ENCODE measurements at regions not wholly inside any gene's neighbourhood (a gene's known extent, or its start where the extent isn't known, plus 50 kb on each side); places are given as distances from the start of the nearest gene placed in this dataset.
A peak's percentile ranks its signal among the peaks of the same experiment; 100 is the strongest.
"Not testable (repeated sequence)": the region's sequence is repeated elsewhere in the genome, so short reads cannot be mapped to it uniquely, and the experiment has no call there.

DNA sequence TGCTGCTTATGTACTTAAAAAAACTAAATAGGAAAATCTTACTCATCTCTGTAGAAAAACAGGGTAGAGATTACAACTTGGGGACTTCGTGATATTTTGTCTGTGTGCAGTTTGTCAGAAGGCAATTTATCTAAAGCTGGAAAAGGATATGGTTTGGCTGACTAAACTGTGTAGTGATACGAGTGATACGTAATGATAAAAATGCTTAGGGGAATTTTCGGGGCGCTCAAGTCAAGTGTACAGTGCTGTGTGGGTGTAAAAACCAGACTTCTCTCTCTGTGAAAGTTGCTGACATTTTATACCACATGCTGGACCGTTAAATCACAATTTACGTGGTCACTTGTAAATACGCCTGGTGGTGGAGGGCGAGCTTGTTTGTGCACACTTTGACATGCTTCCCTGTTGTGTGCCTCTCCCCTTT lies 221.7 kb downstream of the KCNRG start:
- peak; percentile 37 for DNase-seq

DNA sequence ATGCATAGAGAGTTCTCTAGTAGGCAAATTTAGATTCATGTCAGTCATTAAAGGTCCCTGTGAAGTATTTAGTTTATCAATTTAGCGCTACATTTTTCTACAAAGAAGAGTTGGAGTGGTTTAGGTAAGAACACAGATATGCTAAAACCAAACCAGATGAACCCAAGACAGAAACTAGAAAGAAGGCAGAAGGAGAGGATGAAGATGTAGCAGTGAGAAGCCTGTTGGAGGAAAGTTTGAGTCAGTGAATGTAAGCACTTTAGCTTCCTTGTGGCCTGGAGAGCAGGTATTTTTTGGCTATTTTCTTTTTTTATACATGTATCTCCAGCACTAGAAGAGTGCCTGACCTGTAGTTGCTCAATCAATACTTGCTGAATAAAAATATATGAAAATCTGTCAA lies 223.7 kb downstream of the KCNRG start:
- DNase-seq, result no peak

DNA sequence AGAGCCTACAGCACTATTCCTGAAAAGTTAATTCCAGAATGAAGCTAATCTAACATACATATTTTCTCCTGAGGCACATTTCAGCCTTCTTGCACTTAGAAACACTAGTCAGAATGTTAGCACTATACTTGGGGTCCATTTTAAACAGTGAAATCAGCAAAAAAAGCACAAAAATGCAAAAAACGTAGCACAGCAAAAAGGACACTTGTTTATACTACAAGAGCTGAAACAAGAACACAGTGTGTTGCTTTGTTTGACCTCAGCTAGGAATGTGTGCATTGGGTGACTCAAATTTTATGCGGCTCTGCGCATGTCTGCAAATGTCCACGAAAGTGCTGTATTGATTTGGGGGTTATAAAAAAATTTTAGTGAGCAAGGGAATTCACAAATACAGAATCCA lies 226.2 kb downstream of the KCNRG start:
- no peak for DNase-seq

DNA sequence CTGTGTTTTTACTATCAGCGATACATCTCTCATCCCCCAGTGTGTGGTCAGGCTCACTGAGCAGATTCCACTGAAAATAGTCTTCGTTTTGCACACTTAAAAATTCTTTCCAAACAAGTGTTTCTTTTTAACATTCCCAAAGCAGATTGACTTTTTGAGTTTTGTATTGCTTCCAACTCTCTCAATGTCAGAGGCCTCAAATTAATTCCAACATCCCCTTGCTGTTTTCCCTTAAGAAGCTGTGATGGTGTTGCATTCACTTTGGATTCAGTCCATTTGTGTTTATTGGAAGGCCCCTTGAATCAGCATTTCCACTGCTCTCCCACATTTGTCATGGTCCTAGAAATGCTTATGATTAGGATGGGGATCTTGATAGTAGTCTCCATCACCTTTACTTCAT lies 228.7 kb downstream of the KCNRG start:
- DNase-seq, result no peak

DNA sequence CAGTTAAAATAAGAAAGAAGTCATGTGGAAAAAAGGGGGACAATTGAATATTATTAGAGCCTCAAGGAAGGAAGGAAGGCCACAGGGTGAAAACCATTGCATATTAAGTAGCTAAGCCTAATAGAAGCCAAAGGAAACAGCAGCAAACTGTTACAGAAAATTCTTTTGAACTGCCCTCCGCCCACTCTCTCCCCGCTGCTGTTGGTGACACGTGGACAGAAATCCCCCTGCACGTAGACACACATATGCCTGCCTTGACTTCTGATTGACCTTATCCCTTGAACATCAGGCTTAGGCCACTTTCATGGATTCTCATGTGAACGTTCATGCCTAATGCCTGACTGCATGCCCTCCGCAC lies 229.1 kb downstream of the KCNRG start:
- no peak for DNase-seq

DNA sequence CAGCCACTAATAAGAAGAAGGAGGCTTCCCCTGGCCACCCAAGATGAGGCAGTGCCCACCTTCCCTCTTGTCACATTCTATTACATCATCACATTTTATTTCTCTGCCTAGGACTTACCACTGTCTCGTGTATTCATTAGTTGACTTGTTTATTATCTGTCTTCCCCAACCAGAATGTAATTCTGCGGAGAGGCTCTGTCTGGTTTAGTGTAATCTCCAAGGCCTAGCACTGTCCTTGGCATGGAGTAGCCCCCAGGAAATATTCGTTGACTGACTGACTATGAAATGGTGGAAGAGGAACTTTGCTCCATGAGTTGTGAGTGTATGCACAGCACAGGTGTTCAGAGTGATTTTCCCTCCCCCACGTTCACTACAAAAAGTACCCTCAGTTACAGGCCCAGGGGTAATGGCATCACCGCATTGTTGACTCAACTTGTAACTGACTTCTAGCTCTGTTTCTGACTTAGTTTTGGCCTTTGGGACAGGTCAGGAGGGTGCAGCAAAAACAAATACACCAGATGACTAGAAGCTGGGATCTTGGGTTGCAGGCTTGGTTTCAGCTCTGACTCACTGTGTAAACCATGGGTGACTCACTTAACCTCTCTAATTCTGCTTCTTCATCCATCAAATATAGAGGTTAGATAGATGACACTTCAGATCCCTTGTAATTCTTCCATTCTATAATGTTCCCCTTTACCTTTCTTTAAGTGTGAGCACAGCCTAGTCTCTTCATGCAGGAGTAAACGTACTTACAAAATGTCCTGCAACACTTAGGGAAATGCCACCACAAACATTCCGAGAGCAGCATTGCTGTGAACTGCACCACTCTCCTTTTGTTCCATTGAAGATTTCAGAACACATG lies 229.7 kb downstream of the KCNRG start:
- peak; percentile 62 for DNase-seq

DNA sequence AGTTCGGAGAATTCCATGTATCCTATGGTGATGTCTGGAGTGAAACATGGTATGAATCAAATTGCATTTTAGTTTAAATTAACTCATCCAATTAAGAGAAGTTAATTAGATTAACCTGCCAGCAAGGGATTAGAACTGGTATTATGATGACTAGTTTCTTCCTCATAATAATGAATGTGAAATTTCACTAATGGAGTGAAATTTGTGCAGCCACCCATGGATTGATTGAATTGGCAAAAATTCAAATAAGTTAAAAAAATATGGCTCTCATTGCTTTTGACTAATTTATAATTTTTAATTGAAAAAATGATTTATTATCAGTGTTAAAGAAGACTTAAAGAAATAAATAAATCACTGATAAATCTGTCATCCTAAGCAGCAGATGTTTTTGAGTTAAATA lies 232.0 kb downstream of the KCNRG start:
- DNase-seq, result no peak

DNA sequence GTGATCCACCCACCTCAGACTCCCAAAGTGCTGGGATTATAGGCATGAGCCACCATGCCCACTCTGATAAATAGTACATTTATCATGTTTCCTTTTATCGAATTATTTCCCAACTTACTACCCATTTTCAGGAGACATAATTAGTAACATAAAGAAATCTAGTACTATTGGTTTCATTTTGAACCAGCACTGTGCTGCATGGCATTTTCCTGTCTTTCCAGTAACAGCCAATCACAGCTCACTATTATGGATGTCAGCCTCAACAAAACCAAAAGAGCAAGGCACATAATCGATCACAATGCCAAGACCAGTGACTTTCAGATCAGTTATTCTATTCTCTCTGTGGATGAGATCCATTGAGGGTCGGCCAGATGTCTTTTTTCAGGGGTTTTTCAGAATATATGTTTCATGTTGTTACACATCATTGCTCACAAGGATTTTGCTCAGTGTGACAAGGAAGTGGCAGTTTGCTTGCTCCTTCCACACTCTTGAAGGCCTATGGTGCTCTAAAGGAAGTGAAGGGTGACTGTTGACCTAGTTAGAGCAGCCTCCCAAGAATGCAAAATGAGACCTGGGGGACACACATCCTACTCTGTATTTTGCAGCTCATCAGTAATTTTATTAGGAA lies 233.4 kb downstream of the KCNRG start:
- DNase-seq, result no peak

DNA sequence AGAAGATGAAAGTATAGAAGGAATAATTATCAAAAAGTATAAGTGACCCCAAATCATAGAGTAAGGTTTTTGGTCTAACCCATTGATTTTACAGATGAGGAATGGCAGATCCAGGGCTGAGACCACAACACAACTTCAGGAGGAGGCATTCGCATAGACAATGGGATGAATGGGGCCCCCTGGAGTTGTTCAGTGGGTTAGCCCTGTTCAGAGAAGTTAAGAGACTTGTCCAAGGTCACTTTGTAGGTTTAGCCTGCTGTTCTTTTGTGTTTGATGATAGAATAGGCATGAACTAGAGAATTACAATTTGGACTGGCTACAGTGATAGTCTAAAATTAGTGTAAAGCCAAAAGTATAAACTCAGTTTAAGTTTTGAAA lies 233.9 kb downstream of the KCNRG start:
- DNase-seq, result no peak

DNA sequence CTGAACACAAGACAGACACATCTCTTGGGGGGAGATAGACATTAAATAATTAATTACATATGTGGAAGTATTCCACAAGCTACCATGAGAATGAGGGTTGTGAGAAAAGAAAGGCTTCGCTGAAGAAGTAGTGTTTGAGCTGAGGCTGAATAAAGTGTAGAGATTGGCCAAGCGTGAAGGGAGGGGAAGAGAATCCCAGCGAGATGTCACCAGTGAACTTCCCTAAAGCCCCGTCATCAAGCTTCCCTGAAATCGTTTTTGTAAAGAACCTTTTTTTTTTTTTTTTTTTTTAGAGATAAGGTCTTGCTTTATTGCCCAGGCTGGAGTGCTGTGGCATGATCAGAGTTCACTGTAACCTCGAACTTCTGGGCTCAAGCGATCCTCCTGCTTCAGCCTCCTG lies 235.2 kb downstream of the KCNRG start:
- DNase-seq, result no peak

DNA sequence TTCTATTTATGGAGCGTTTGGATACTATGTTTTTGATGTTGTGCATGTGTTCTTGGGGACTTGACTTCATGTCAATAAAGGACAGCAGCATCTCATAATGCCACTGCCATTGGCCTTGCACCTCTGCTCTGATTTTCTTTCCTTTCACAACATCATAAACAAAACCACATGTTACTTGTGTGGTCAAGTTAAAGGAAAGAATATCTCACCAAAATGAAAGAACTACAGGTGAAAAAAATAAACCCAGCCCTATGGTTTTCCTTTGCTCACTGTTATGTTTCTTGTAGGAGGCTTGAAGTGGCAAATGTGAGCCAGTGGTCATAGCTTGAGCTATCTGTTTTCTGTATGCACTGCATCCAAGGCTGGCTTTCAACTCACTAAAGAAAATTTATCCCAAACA lies 240.4 kb downstream of the KCNRG start:
- DNase-seq, result no peak

DNA sequence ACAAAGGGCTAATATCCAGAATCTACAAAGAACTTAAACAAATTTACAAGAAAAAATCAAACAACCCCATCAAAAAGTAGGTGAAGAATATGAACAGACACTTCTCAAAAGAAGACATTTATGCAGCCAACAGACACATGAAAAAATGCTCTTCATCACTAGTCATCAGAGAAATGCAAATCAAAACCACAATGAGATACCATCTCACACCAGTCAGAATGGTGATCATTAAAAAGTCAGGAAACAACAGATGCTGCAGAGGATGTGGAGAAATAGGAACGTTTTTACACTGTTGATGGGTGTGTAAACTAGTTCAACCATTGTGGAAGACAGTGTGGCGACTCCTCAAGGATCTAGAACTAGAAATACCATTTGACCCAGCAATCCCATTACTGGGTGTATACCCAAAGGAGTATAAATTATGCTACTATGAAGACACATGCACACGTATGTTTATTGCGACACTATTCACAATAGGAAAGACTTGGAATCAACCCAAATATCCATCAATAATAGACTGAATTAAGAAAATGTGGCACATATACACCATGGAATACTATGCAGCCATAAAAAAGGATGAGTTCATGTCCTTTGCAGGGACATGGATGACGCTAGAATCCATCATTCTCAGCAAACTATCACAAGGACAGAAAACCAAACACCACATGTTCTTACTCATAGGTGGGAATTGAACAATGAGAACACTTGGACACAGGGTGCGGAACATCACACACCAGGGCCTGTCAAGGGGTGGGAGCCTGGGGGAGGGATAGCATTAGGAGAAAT lies 241.5 kb downstream of the KCNRG start:
- not testable (repeated sequence) for DNase-seq

DNA sequence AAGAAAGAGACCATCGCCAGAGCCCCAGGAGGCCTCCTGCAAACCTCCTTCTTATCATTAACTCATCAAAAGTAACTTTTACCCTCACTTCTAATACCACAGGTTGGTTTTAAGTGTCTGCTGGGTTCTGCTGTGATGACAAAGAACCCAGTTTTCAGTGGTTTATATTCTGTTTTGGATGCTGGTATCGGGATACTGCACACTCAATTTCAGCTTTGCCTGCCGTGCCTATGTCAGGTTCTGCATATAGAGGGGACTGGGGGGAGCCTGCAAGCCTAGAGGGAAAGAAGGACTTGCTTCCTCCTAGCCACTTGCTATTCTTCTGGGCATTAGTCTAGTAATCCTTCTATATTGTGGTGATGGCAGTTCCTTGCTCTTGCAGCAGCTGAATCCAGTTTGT lies 242.4 kb downstream of the KCNRG start:
- no peak for DNase-seq

DNA sequence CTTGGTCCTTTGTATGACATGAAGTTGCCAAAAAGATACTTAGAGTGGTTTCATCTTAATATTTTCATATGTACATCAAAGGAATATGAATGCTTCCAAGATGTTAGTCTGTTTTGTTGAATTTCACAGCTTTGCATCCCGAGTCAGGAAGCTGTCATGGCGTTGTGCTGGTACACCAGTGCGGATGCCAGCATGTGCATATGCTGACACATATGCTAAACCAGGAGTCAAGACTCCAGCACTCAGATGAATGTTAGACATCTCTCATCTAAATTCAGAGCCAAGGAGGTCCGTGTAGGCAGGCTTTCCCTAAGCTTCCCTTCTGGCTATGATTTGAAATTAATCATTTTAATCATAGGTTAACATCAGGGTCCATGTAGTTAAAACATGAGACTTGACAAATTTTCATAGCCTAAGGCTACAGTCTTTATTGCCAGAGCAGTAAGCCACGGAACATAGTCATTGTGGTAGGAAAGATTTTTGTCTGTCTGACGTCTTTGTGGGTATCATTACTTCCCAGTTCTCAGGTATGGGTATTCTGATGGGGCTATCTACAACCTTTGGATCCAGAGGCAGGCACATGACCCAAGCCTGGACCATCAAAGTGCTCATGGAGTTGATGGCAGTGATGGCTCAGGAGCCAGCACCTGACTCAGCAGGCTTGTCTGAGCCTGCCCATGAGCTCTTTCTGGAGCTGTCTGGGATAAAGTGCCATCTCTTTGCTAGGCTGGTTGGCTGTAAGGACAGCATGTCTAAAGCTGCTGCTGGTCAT lies 246.1 kb downstream of the KCNRG start:
- no peak for DNase-seq

DNA sequence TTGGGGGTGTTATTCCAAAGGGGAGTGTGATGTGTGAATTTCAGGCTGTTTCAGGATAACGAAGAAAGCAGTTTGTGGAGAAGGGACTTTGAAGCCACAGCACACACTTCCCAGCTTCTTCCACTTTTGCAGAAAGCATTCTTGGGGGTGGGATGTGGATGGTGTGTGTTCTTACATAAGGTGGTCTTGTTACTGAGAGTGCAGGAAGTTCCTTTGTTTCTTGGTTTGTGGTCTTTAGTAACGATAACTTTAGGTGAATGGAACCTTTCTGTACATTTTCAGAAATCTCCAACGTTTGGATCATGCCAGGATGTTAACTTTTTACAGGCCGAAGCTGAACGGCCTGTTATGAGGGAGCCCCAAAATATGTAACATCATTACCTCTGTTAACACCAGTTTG lies 251.8 kb downstream of the KCNRG start:
- DNase-seq, result no peak

DNA sequence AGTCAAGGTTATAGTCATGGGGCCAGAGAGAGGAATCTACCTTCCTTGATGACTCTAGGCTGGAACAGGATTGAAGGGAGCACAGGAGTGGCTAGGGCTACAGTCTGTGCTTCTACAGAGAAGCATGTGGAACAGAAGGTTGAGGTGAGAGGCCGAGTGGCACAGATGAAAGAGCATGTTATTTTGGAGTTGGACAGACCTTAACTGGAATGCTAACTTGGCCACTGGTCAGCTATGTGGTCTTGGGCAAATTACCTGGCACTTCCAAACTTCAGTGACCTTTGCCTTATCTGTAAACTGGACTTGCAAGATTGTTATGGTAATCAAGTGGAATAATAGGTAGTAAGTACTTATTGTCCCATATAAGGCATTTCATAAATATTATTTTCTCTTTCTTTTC lies 252.7 kb downstream of the KCNRG start:
- no peak for DNase-seq

DNA sequence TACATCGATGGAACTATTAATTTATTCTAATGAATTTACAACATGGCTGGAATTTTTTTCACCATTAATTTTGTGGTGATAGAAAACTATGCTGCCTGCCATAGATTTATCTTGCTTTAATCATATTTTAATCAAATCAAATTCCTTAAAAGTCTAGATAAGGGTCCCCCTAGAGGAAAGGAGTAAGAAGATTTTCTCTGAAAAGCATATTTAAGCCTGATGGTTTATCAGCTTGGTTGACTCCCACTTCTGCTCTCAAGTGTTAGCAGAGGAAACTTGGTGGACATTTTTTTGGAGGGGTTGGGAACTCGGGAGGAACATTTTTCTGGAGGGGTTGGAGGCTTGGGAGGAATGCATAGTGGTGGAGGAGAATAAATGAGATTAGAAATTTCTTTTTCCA lies 253.3 kb downstream of the KCNRG start:
- DNase-seq, result no peak

DNA sequence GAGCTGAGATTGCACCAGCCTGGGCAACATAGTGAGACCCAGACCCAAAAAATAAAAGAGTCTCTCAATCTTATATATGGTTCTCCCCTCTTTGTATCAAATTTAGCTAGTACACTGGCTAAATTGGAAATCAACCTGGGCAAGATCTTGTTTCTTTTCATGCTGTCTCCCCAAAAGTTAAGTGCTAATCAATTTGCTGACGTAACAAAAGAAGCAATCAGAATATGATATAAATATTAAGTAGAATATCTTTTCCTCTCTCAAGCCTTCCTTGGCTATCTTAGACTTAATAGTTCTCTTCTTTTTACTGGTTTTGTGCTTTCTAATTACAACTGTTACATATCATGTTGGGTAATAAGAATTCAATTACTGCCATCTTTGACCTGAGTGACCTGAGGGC lies 258.9 kb downstream of the KCNRG start:
- no peak for DNase-seq

DNA sequence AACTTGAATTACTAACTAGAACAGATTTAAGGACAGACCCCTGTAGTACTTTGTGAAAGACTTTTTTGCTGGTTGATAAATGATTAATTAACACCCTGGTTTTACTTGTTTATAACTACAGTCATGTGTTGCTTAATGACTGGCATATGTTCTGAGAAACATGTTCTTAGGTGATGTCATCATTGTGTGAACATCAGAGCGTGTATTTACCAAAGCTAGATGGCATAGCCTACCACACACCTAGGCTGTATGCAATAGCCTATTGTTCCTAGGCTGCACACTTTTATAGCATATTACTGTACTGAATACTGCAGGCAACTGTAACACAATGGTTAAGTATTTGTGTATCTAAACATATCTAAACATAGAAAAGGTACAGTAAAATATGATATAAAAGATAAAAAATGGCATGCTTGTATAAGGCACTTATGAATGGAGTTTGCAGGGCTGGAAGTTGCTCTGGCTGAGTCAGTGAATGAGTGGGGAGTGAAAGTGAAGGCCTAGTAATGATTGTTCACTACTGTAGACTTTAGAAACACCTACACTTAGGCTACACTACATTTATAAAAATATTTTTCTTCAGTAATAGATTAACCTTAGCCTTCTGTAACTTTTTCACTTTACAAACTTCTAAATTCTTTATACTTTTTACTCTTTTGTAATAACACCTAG lies 260.3 kb downstream of the KCNRG start:
- DNase-seq, result no peak

DNA sequence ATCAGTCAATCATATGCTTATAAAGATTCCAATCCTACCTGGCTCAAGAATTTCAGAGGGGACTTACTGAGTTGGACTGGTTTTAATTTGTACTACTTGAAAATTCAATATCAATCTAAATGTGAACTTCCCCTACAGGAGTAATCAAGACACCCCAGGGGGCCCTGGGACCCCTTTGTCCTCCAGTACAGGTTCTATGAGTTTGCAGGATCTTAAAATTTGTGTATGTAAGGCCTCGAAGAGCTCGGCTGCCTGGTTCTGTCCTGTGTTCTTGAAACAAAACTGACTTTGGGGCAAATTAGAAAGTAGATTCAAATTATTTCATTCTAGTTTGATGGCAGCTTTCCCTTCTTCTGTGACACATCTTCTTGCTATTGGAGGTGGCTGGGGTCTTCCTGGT lies 261.3 kb downstream of the KCNRG start:
- no peak for DNase-seq

DNA sequence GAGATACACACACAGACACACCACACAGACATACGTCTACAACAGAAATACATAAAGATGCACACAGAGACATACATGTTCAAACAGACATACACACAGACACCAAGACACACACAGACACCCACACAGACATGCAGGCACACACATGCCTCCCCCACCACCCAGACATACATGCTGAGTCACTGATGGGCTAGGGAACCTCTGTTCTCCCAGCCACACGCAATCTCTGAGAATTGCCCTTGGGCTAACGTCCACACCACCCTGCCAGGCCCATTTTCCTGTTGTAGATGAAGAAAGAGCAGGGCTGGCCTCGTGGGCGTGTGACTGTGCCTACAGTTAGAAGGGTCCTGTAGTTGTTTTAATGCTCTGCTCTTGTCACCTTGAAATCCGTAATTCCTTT lies 261.9 kb downstream of the KCNRG start:
- DNase-seq, result no peak

DNA sequence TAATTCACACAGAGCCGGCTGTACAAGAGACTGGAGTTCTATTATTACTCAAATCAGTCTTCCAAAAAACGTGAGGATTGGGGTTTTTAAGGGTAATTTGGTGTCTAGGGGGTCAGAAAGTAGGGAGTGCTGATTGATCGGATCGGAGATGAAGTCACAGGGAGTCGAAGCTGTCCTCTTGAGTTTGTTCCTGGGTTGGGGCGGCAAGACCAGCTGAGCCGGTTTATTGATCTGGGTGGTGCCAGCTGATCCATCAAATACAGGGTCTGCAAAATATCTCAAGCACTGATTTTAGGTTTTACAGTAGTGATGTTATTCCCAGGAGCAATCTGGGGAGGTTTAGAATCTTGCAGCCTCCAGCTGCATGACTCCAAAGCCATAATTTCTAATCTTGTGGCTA lies 262.7 kb downstream of the KCNRG start:
- DNase-seq, result no peak

DNA sequence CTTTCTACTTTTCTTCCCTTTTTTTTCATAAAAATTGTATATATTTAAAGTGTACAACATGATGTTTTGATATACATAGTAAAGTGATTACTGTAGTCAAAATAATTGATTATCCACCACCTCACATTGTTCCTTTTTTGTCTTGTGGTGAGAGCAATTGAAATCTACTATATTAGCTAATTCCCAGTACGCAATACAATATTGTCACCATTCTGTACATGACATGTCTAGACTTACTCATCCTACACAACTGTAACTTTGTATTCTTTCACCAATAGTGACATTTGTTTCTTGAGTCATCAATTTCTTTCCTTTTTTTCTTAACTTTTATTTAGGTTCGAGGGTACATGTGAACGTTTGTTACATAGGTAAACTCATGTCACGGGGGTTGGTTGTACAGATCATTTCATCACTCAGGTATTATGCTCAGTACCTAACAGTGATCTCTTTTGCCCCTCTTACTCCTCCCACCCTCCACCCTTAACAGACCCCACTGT lies 265.2 kb downstream of the KCNRG start:
- no peak for DNase-seq
